HL-60 (cell line): ENCODE measurements at regions not wholly inside any gene's neighbourhood (a gene's known extent, or its start where the extent isn't known, plus 50 kb on each side); places are given as distances from the start of the nearest gene placed in this dataset.

Experiments
- DNase-seq, 2 experiments: peaks; one replicate each; pipeline ENCODE4 v3.0.0-alpha.2; 2010 to 2020; ENCODE audit warnings: low read depth in 1 of 2, low spot score in 1 of 2
- H3K27ac ChIP-seq: fragments of 250-450 bp; sonication (Bioruptor Pico); replicated peaks from 2 replicates; pipeline ENCODE4 v1.5.1; 2020; ENCODE audit warnings: mild to moderate bottlenecking, moderate library complexity
- H3K27me3 ChIP-seq: fragments of 250-450 bp; sonication (Bioruptor Pico); 2 replicates; pipeline ENCODE4 v1.5.1; 2021; ENCODE audit warnings: mild to moderate bottlenecking, moderate library complexity; ENCODE audit not compliant: insufficient read depth, poor library complexity, severe bottlenecking
- H3K4me3 ChIP-seq: replicated peaks from 2 replicates; pipeline ENCODE4 v1.5.1; 2011; ENCODE audit warnings: mild to moderate bottlenecking, control low read depth, low read length; ENCODE audit not compliant: insufficient read depth
- CTCF ChIP-seq: IDR thresholded peaks from one replicate; pipeline ENCODE4 v1.5.1; 2011; ENCODE audit warnings: low read length, control low read depth, inconsistent platforms; ENCODE audit not compliant: insufficient read depth
- GABPA ChIP-seq: IDR thresholded peaks from 2 replicates; pipeline ENCODE4 v1.6.1; 2012; ENCODE audit warnings: low read depth
- POLR2AphosphoS5 ChIP-seq: IDR thresholded peaks from 2 replicates; pipeline ENCODE4 v1.6.1; 2012; ENCODE audit warnings: low read depth
- REST ChIP-seq: IDR thresholded peaks from 2 replicates; pipeline ENCODE4 v1.6.1; 2012; ENCODE audit warnings: low read depth; ENCODE audit not compliant: insufficient replicate concordance
- SPI1 ChIP-seq: IDR thresholded peaks from 2 replicates; pipeline ENCODE4 v1.6.1; 2012; ENCODE audit warnings: low read depth, mild to moderate bottlenecking, borderline replicate concordance

- H3K4me3 ChIP-seq: no peak overlapping the region
- H3K27me3 ChIP-seq: no peaks in the 10 kb centered on the region
- DNase-seq: no peak
- no peak overlapping the region for H3K27ac ChIP-seq
- TF ChIP-seq REST: no peak
- no peak for TF ChIP-seq GABPA
- no peak for TF ChIP-seq SPI1
- TF ChIP-seq POLR2AphosphoS5: no peak
Measured at GRCh38 chr2:22520369-22521288, 864.4 kb upstream of the KLHL29 start.

GRCh38 chr2:22521620-22522019 lies 863.4 kb upstream of the KLHL29 start:
- DNase-seq: no peak
- no peak for TF ChIP-seq SPI1
- no peak for TF ChIP-seq REST
- TF ChIP-seq GABPA: no peak
- TF ChIP-seq CTCF: no peak
- TF ChIP-seq POLR2AphosphoS5: no peak
- H3K27me3 ChIP-seq: no peaks in the 10 kb centered on the region
- no peak overlapping the region for H3K4me3 ChIP-seq
- no peak overlapping the region for H3K27ac ChIP-seq

- TF ChIP-seq CTCF (no peak), REST (no peak), GABPA (no peak), SPI1 (no peak), POLR2AphosphoS5 (no peak)
- Histone ChIP-seq H3K27me3 (no peaks in the 10 kb centered on the region), H3K4me3 (no peak overlapping the region), H3K27ac (no peak overlapping the region)
- no peak for DNase-seq
Measured at GRCh38 chr2:22525681-22526080, 859.3 kb upstream of the KLHL29 start.
